ENCODE measurements at regions not wholly inside any gene's neighbourhood (a gene's known extent, or its start where the extent isn't known, plus 50 kb on each side); places are given as distances from the start of the nearest gene placed in this dataset.

- H3K4me1 ChIP-seq, result no peaks in the 10 kb centered on the region
- no peak for DNase-seq
- no peaks in the 10 kb centered on the region for H3K27me3 ChIP-seq
- no peak overlapping the region for H3K27ac ChIP-seq
- TF ChIP-seq POLR2A (IDR thresholded peaks at IDR 0.05) (no peak), CTCF (IDR thresholded peaks at IDR 0.05) (no peak)
- no peak overlapping the region for H3K4me3 ChIP-seq
- intact Hi-C loops (cut with DNase I), result no loop called here
- 97% methylated on average over 2 of the region's 2 CpGs for WGBS, 2 donors
- no peaks in the 10 kb centered on the region for H3K36me3 ChIP-seq
- H3K9me3 ChIP-seq, result peaks cover 0 to 5% (median 0%) of the 10 kb centered on the region in 3 donors
Observed at GRCh38 chr15:67900621-67901147, 60.8 kb upstream of the RNU6-1 start.

GRCh38 chr15:67901922-67902321 lies 62.1 kb upstream of the RNU6-1 start:
- H3K4me1 ChIP-seq, result no peaks in the 10 kb centered on the region
- no peak for DNase-seq
- H3K9me3 ChIP-seq, result no peaks in the 10 kb centered on the region
- WGBS, 2 donors, result 91 to 100% methylated on average over 1 of the region's 1 CpG
- no peaks in the 10 kb centered on the region for H3K36me3 ChIP-seq
- no peak overlapping the region for H3K4me3 ChIP-seq
- TF ChIP-seq CTCF (IDR thresholded peaks at IDR 0.05) (no peak), POLR2A (IDR thresholded peaks at IDR 0.05) (no peak)
- intact Hi-C loops (cut with DNase I), result no loop called here
- no peak overlapping the region for H3K27ac ChIP-seq
- no peaks in the 10 kb centered on the region for H3K27me3 ChIP-seq

- DNase-seq, result no peak
- Histone ChIP-seq H3K27me3 (no peaks in the 10 kb centered on the region), H3K9me3 (no peaks in the 10 kb centered on the region), H3K36me3 (no peaks in the 10 kb centered on the region), H3K4me1 (no peaks in the 10 kb centered on the region), H3K4me3 (no peak overlapping the region), H3K27ac (no peak overlapping the region)
- 78 to 83% methylated on average over 5 to 9 of the region's 9 CpGs for WGBS, 2 donors
- intact Hi-C loops (cut with DNase I), result no loop called here
- TF ChIP-seq POLR2A (IDR thresholded peaks at IDR 0.05) (no peak), CTCF (IDR thresholded peaks at IDR 0.05) (no peak)
Observed at GRCh38 chr15:67902579-67903009, 62.7 kb upstream of the RNU6-1 start.

- intact Hi-C loops (cut with DNase I), result no loop called here
Observed at GRCh38 chr15:67903708-67904107, 63.9 kb upstream of the RNU6-1 start.

GRCh38 chr15:67905628-67906027 lies 65.8 kb upstream of the RNU6-1 start:
- 88 to 89% methylated on average over 1 of the region's 1 CpG for WGBS, 2 donors

More at GRCh38 chr15:67903708-67904107, 63.9 kb upstream of the RNU6-1 start:
- Histone ChIP-seq H3K9me3 (no peaks in the 10 kb centered on the region), H3K4me3 (no peak overlapping the region), H3K27ac (no peak overlapping the region), H3K36me3 (no peaks in the 10 kb centered on the region), H3K4me1 (no peaks in the 10 kb centered on the region), H3K27me3 (no peaks in the 10 kb centered on the region)
- no peak for DNase-seq
- TF ChIP-seq CTCF (IDR thresholded peaks at IDR 0.05), result no peak
- no peak for TF ChIP-seq POLR2A (IDR thresholded peaks at IDR 0.05)

More at GRCh38 chr15:67905628-67906027, 65.8 kb upstream of the RNU6-1 start:
- TF ChIP-seq POLR2A (IDR thresholded peaks at IDR 0.05) (no peak), CTCF (IDR thresholded peaks at IDR 0.05) (no peak)
- Histone ChIP-seq H3K36me3 (no peaks in the 10 kb centered on the region), H3K27ac (no peak overlapping the region), H3K9me3 (peaks cover 0 to 9% (median 4%) of the 10 kb centered on the region in 3 donors), H3K4me3 (no peak overlapping the region), H3K4me1 (no peaks in the 10 kb centered on the region), H3K27me3 (no peaks in the 10 kb centered on the region)
- DNase-seq, result no peak
- intact Hi-C loops (cut with DNase I), result no loop called here

Data from esophagus squamous epithelium (tissue), 5 donors.